AG10803 (cell line): ENCODE measurements at regions not wholly inside any gene's neighbourhood (a gene's known extent, or its start where the extent isn't known, plus 50 kb on each side); places are given as distances from the start of the nearest gene placed in this dataset.
"Not testable (repeated sequence)": the region's sequence is repeated elsewhere in the genome, so short reads cannot be mapped to it uniquely, and the experiment has no call there.

Experiments
- DNase-seq: peaks from one replicate; pipeline ENCODE4 v3.0.0; 2010; ENCODE audit warnings: low read depth
- H3K4me3 ChIP-seq: 2 replicates; pipeline ENCODE4 v1.5.1; 2011; ENCODE audit warnings: mild to moderate bottlenecking, low read length, control low read depth
- CTCF ChIP-seq: conservative IDR thresholded peaks from 2 replicates; pipeline ENCODE4 v1.5.1; 2011; ENCODE audit warnings: mild to moderate bottlenecking, low read length, control low read depth, inconsistent platforms

- DNase-seq, result no peak
- no peak overlapping the region for H3K4me3 ChIP-seq
- no peak for TF ChIP-seq CTCF
These were observed 120.4 kb upstream of the PDE7B start for GRCh38 chr6:135731116-135731515.

GRCh38 chr6:135736351-135736750, 115.2 kb upstream of the PDE7B start:
- DNase-seq, H3K4me3 ChIP-seq: not testable (repeated sequence)

GRCh38 chr6:135738636-135739035, 112.9 kb upstream of the PDE7B start:
- TF ChIP-seq CTCF, result no peak
- DNase-seq, result no peak
- H3K4me3 ChIP-seq, result no peak overlapping the region

GRCh38 chr6:135739288-135739687, 112.2 kb upstream of the PDE7B start:
- TF ChIP-seq CTCF, result no peak
- H3K4me3 ChIP-seq, result no peak overlapping the region
- peak; percentile 40 for DNase-seq

- TF ChIP-seq CTCF, result no peak
- H3K4me3 ChIP-seq, result no peak overlapping the region
- no peak for DNase-seq
These were observed 110.9 kb upstream of the PDE7B start for GRCh38 chr6:135740580-135740979.

- DNase-seq, result no peak
- no peak for TF ChIP-seq CTCF
- H3K4me3 ChIP-seq, result no peak overlapping the region
These were observed 108.0 kb upstream of the PDE7B start for GRCh38 chr6:135743476-135743875.

- no peak for TF ChIP-seq CTCF
- no peak overlapping the region for H3K4me3 ChIP-seq
- no peak for DNase-seq
These were observed 103.3 kb upstream of the PDE7B start for GRCh38 chr6:135748189-135748588.

GRCh38 chr6:135750081-135750480, 101.4 kb upstream of the PDE7B start:
- TF ChIP-seq CTCF, result no peak
- no peak for DNase-seq
- no peak overlapping the region for H3K4me3 ChIP-seq
